ENCODE measurements at regions not wholly inside any gene's neighbourhood (a gene's known extent, or its start where the extent isn't known, plus 50 kb on each side); places are given as distances from the start of the nearest gene placed in this dataset.

DNA sequence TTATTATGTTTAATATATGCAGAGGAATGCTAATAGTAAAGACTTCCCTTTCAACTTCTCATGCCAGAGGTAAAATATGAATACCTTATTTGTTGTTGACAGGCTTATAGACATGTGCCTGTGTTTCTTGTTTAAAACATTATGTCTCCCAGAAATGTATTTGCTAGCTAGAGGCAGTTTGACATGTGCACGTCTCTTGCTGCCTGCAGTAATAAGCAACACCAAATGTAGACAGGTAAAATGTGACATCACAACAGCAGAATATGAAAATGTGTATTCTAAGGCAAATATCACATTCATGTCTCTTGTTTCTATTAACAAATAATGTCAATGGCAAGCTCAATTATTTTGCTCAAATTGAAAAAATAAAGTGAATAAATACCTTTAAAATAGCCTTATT is 80.2 kb upstream of the NEGR1 start:
- no peak overlapping the region for H2AFZ ChIP-seq (ENCODE audit: low read depth, low read length)
- H3K9ac ChIP-seq (ENCODE audit: low read depth, low read length), result no peak overlapping the region
- H3K27ac ChIP-seq (ENCODE audit: low read length), result no peak overlapping the region
- H3K36me3 ChIP-seq (ENCODE audit: insufficient read depth, low read length), result no peaks in the 10 kb centered on the region
- no peak overlapping the region for H3K4me2 ChIP-seq (ENCODE audit: insufficient read depth, low read length)
- TF ChIP-seq, protein P1, sequence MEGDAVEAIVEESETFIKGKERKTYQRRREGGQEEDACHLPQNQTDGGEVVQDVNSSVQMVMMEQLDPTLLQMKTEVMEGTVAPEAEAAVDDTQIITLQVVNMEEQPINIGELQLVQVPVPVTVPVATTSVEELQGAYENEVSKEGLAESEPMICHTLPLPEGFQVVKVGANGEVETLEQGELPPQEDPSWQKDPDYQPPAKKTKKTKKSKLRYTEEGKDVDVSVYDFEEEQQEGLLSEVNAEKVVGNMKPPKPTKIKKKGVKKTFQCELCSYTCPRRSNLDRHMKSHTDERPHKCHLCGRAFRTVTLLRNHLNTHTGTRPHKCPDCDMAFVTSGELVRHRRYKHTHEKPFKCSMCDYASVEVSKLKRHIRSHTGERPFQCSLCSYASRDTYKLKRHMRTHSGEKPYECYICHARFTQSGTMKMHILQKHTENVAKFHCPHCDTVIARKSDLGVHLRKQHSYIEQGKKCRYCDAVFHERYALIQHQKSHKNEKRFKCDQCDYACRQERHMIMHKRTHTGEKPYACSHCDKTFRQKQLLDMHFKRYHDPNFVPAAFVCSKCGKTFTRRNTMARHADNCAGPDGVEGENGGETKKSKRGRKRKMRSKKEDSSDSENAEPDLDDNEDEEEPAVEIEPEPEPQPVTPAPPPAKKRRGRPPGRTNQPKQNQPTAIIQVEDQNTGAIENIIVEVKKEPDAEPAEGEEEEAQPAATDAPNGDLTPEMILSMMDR (IDR thresholded peaks at IDR 0.05; ENCODE audit: borderline replicate concordance, extremely low read depth, low read length, poor library complexity, severe bottlenecking), result no peak
- no peak for TF ChIP-seq EZH2 (IDR thresholded peaks at IDR 0.05; ENCODE audit: borderline replicate concordance, low read depth, low read length, severe bottlenecking)
- DNase-seq (no peak), ATAC-seq (ENCODE audit: insufficient read depth, low read depth) (no peak)
- no peaks in the 10 kb centered on the region for H3K27me3 ChIP-seq (ENCODE audit: insufficient read depth, low read length, poor library complexity)
- no peak overlapping the region for H3K4me3 ChIP-seq (ENCODE audit: low read depth in 1 of 2, low read length in 2 of 2)
- peaks cover 20% of the 10 kb centered on the region for H3K4me1 ChIP-seq (ENCODE audit: insufficient read depth, low read length)
- H3K79me2 ChIP-seq (ENCODE audit: insufficient read depth, low read length), result no peaks in the 10 kb centered on the region
- no peaks in the 10 kb centered on the region for H4K20me1 ChIP-seq (ENCODE audit: insufficient read depth, low read length)
- H3K9me3 ChIP-seq (ENCODE audit: insufficient read depth, low read length, severe bottlenecking), result no peaks in the 10 kb centered on the region

DNA sequence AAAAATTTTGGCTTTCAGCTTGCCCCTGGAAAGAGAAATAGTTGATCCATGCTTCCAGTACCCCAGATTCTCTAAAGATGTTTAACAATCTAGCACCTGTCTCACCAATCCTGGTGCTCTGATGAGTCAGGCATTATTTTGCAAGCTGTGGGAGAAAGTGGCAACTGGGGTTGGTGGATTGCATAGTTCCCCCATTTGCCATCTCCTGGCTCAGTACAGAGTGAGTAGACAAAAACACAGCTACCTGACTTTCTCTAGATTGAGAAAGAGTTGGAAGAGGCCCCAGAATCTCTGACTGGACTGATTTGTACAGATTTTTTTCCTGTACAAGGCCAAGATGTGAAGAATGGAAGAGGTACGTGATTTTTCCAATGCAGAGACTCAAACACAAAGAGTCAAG is 75.1 kb upstream of the NEGR1 start:
- Histone ChIP-seq H2AFZ (ENCODE audit: low read depth, low read length) (no peak overlapping the region), H3K27me3 (ENCODE audit: insufficient read depth, low read length, poor library complexity) (no peaks in the 10 kb centered on the region), H3K9me3 (ENCODE audit: insufficient read depth, low read length, severe bottlenecking) (no peaks in the 10 kb centered on the region), H3K4me2 (ENCODE audit: insufficient read depth, low read length) (no peak overlapping the region), H3K27ac (ENCODE audit: low read length) (no peak overlapping the region), H4K20me1 (ENCODE audit: insufficient read depth, low read length) (no peaks in the 10 kb centered on the region), H3K4me1 (ENCODE audit: insufficient read depth, low read length) (no peaks in the 10 kb centered on the region), H3K36me3 (ENCODE audit: insufficient read depth, low read length) (no peaks in the 10 kb centered on the region), H3K9ac (ENCODE audit: low read depth, low read length) (no peak overlapping the region), H3K4me3 (ENCODE audit: low read depth in 1 of 2, low read length in 2 of 2) (no peak overlapping the region), H3K79me2 (ENCODE audit: insufficient read depth, low read length) (no peaks in the 10 kb centered on the region)
- no peak for ATAC-seq (ENCODE audit: insufficient read depth, low read depth)
- no peak for TF ChIP-seq EZH2 (IDR thresholded peaks at IDR 0.05; ENCODE audit: borderline replicate concordance, low read depth, low read length, severe bottlenecking)
- TF ChIP-seq, protein P1 (IDR thresholded peaks at IDR 0.05; ENCODE audit: borderline replicate concordance, extremely low read depth, low read length, poor library complexity, severe bottlenecking), result no peak
- no peak for DNase-seq

DNA sequence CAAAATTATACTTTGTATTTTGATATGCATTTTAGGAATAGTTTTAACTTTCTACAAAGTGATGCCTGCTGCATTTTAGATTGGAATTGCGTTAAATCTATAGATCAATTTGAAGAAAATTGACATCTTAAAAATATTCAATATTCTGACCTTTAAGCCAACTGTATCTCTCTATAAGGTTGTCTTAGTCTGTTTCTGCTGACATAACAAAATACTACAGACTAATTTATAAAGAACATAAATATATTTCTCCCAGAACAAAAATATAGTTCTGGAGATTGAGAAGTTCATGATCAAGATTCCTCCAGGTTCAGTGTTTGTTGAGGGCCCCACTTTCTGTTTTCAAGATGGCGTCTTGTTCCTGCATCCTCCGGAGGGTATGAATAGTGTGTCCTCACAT is 73.6 kb upstream of the NEGR1 start:
- Histone ChIP-seq H3K27ac (ENCODE audit: low read length) (no peak overlapping the region), H3K4me1 (ENCODE audit: insufficient read depth, low read length) (no peaks in the 10 kb centered on the region), H3K27me3 (ENCODE audit: insufficient read depth, low read length, poor library complexity) (no peaks in the 10 kb centered on the region), H4K20me1 (ENCODE audit: insufficient read depth, low read length) (no peaks in the 10 kb centered on the region), H3K79me2 (ENCODE audit: insufficient read depth, low read length) (no peaks in the 10 kb centered on the region), H3K9me3 (ENCODE audit: insufficient read depth, low read length, severe bottlenecking) (no peaks in the 10 kb centered on the region), H3K36me3 (ENCODE audit: insufficient read depth, low read length) (no peaks in the 10 kb centered on the region), H2AFZ (ENCODE audit: low read depth, low read length) (no peak overlapping the region), H3K4me3 (ENCODE audit: low read depth in 1 of 2, low read length in 2 of 2) (no peak overlapping the region), H3K4me2 (ENCODE audit: insufficient read depth, low read length) (no peak overlapping the region), H3K9ac (ENCODE audit: low read depth, low read length) (no peak overlapping the region)
- no peak for ATAC-seq (ENCODE audit: insufficient read depth, low read depth)
- no peak for DNase-seq
- TF ChIP-seq EZH2 (IDR thresholded peaks at IDR 0.05; ENCODE audit: borderline replicate concordance, low read depth, low read length, severe bottlenecking), result no peak
- TF ChIP-seq, protein P1 (IDR thresholded peaks at IDR 0.05; ENCODE audit: borderline replicate concordance, extremely low read depth, low read length, poor library complexity, severe bottlenecking), result no peak

DNA sequence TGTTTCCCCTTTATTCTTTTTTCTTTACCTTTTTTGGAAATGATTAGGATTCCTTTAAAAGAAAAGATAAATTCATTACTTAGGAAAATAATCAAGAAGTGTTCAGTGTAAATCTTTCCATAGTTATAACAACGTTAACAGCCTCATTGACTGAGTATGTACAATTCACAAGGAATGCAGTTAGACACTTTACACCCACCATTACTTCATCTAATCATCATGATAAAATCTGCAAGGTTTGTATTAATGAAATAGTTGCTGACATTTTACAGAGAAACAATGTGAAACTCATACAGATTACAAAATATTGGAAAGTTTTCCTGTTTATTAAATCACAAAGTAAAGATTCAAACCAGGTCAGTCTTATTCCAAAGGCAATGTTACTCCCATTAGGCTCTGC is 59.3 kb upstream of the NEGR1 start:
- H2AFZ ChIP-seq (ENCODE audit: low read depth, low read length), result no peak overlapping the region
- H3K36me3 ChIP-seq (ENCODE audit: insufficient read depth, low read length), result no peaks in the 10 kb centered on the region
- H3K79me2 ChIP-seq (ENCODE audit: insufficient read depth, low read length), result no peaks in the 10 kb centered on the region
- no peak overlapping the region for H3K9ac ChIP-seq (ENCODE audit: low read depth, low read length)
- H3K27ac ChIP-seq (ENCODE audit: low read length), result no peak overlapping the region
- ATAC-seq (ENCODE audit: insufficient read depth, low read depth) (no peak), DNase-seq (no peak)
- no peak overlapping the region for H3K4me2 ChIP-seq (ENCODE audit: insufficient read depth, low read length)
- H3K27me3 ChIP-seq (ENCODE audit: insufficient read depth, low read length, poor library complexity), result no peaks in the 10 kb centered on the region
- no peak overlapping the region for H3K4me3 ChIP-seq (ENCODE audit: low read depth in 1 of 2, low read length in 2 of 2)
- no peaks in the 10 kb centered on the region for H3K4me1 ChIP-seq (ENCODE audit: insufficient read depth, low read length)
- TF ChIP-seq EZH2 (IDR thresholded peaks at IDR 0.05; ENCODE audit: borderline replicate concordance, low read depth, low read length, severe bottlenecking), result no peak
- TF ChIP-seq, protein P1 (IDR thresholded peaks at IDR 0.05; ENCODE audit: borderline replicate concordance, extremely low read depth, low read length, poor library complexity, severe bottlenecking), result no peak
- H3K9me3 ChIP-seq (ENCODE audit: insufficient read depth, low read length, severe bottlenecking), result no peaks in the 10 kb centered on the region
- H4K20me1 ChIP-seq (ENCODE audit: insufficient read depth, low read length), result no peaks in the 10 kb centered on the region
